GM18951 (cell line): ENCODE measurements at regions not wholly inside any gene's neighbourhood (a gene's known extent, or its start where the extent isn't known, plus 50 kb on each side); places are given as distances from the start of the nearest gene placed in this dataset.

ENCODE experiments used
- POLR2A ChIP-seq: IDR thresholded peaks from 4 replicates; pipeline ENCODE4 v1.6.1; 2011; ENCODE audit warnings: mild to moderate bottlenecking; ENCODE audit not compliant: insufficient read length, insufficient read depth; ENCODE audit errors: extremely low read depth
- in situ Hi-C: fragments of 300-500 bp; cut with MboI; formaldehyde crosslinking; loops from one replicate; pipeline ENCODE4 v1.12.0; 2022; ENCODE audit warnings: low sequenced_read_pairs, mixed read lengths, inconsistent platforms; ENCODE audit not compliant: unreplicated experiment

DNA sequence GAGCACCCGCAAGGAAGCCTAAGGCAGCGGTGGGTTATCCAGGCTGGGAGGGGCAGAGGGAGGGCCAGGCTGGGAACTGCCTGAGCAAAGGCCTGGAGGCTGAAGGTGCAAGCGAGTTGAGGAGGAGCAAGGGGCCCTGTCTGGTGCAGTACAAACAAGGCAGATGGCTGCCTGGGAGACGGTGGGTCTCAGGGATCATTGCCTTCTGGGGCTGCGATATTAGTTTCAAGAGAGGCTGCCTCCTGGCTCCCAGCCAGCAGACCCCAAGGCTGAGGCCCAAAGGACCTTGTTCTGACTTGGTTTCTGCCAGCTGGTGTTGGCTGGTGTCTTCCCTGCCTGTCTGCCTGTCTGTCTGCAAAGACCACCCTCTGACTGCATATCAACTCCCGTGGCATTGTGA is 154.0 kb downstream of the IRF8 start:
- in situ Hi-C loops = no loop called here
- no peak for TF ChIP-seq POLR2A

DNA sequence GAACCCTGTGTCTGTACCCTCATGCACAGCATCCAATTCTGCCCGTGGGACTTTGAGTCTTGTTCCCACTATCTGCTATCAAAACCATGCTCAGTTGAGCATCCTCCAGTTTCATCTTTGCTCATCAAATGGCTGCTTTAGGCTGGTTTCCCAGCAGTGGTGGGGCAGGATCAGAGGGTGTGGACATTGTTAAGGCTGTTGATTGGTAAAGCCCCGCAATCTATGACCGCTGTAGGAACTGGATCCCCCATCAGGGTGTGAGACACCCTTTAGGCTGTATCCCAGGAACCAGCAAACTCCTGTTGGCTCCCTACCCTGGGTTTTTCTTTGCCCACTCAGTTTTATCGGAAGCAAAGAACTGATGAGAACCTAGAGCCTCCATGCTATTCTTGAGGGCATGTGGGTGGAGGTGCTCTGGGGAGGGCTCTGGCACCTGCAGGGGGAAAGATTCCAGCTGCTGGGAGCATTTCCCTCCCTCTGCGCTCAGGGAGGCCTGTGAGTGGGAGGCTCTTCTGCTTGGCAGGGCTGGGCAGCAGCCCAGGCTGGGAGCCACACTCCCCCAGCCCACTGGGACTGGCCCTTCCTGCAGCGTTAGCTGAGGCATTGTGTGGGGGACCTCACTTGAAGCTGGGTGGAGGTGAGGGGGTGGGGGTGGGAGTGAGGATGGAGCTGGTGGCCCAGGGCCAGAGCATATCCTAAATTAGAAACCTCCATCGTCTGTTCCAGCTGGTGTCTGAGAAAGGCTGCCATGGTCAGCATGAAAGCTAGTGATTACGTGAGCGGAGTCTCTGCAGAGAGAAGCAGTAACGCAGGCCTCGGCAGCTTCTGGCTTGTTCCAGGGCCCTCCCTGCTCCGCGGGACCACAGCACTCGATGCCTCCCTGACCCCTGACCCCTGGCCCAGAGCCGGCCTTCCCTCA is 160.6 kb downstream of the IRF8 start:
- TF ChIP-seq POLR2A = no peak
- in situ Hi-C loops = no loop called here

DNA sequence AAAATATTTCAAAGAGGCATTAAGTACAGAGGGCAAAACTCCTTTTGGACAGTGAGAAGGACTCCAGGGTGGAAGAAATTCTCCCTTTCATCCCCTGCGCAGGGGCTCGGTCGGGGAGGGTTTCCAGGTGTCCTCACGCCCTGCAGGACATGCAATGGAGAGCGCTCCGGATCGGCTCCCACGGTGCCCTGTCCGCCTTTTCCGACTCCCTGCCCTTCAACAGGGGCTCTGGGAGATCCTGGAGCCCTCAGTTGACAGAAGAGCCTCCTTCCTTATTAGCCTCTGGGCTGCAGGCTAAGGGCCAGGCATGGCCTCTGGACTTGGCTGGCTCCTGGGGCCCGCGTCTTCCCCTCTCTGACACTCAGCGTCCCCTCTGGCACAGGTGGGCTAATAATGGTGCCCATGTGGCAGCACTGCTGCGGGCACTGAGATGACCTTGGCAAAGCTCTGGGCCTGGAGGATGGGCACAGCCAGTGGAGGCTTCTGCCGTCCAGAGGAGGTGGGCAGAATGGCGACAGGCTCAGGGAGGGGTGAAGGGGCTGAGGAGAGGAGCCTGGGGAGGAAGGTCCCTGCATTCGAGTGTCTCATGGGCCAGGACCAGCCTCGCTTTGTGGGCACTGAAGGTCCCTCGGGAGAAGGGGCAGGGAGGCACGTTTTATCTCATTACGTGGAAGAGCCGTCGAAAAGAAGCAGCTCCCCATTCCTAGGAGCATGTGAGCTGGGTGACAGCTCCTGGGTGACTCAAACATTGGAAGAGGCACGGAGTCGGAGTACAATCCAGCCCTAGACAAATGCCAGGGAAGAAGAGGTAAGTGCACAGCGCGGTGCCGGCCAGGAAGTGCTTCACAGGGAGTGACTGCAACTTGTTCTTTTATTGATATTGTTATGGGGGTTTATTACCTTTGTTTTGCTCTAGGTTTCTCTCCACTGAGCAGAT is 161.7 kb downstream of the IRF8 start:
- in situ Hi-C loops = no loop called here
- TF ChIP-seq POLR2A = no peak

DNA sequence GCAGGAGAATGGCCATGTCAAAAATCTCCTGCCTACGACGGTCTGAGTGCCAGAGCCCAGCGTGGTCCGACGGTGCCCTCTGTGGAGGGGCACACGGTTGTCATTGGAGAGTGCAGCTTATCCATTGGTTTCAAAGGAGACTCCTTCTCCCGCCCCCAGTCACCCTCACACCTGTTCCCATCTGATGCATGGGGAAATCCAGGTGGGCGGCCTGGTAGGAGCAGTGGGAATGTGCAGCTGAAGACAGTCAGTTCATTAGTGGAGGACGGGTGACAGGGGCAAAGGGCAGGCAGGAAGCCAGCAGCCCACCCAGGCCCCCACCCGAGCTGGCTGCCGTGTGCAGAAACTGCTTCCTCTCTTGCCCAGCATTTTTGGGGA is 162.3 kb downstream of the IRF8 start:
- in situ Hi-C loops = no loop called here

DNA sequence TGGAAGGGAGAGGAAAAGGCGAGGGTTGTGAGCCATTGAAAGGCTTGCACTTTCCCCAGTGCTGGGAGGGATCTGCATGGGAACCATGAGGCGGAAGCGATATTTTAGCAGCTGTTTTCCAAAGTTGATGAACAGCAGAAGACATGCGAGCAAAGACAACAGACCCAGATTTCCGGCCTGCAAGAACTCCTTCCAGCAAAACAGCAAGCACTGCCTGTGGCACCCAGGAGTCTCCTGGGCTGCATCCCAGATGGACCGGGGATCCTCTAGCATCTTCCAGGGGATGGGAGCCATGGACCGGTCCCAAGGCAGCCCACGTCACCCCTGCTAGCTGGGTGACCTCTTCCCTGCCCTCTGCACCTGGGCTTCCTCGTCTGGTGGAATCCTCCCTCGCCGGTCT is 162.8 kb downstream of the IRF8 start:
- in situ Hi-C loops = no loop called here
- TF ChIP-seq POLR2A = no peak

More for the DNA sequence above, 162.3 kb downstream of the IRF8 start:
- no peak for TF ChIP-seq POLR2A

DNA sequence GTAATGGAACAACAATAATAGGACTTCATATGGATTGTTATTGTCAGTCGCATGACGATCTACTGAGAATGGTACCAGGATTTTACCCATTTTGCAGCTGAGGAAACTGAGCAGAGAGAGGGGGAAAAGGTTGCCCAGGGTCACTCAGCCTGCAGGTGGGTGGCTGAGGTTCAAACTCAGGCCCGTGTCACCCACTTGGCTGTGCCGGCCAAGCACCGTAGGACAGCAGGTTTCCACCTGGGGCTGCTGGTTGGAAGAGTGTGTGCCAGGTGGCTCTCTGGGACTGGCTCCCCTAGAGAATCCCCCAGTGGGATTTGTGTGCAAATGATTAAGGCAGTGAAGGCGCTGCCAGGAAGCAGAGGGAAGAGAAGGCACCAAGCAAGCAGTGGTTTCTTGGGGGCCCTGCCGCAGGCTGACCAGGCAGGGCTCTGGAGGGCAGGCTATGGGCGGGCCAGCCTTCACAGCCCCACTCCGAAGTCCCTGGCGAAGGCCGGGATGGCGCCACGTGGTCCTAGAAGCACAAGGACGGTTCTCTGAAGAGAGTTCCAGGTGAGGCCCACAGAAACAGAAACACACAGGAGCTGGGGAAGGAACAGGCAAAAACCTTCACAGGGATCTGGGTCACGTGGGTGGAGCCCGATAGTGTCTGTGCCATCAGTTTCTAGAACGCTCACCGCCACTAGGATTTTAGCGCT is 163.5 kb downstream of the IRF8 start:
- TF ChIP-seq POLR2A = no peak
- in situ Hi-C loops = no loop called here

DNA sequence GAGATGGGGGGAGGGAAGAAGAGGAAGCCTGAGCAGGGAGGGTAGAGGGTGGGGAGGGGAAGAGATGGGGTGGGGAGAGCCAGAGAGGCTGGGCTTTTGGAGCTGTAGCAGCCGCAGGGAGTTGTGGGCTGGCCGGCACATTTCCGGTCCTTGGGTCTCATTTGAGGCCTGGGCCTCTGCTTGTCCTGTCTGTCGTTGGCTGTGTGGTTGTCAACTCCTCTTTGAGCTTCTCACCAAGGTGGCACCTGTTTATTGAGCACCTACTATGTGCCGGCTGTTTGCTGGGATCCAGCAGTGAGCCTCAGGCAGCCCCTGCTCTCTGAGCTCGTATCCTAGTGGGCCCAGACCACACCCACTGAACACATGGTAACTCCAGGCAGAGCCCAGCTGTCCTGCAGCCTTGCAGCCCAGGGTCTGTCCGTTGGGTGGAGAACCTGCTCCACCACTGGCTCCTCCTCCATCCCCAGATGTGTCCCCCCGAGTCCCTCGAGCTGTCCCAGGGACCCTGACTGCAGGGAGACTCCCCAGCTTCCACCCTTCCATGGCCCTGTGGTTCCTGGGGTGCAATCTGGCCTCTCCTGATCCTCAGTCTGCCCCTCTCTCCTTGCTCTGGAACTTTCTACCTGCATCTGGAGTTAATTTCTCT is 164.9 kb downstream of the IRF8 start:
- TF ChIP-seq POLR2A = no peak
- in situ Hi-C loops = no loop called here

DNA sequence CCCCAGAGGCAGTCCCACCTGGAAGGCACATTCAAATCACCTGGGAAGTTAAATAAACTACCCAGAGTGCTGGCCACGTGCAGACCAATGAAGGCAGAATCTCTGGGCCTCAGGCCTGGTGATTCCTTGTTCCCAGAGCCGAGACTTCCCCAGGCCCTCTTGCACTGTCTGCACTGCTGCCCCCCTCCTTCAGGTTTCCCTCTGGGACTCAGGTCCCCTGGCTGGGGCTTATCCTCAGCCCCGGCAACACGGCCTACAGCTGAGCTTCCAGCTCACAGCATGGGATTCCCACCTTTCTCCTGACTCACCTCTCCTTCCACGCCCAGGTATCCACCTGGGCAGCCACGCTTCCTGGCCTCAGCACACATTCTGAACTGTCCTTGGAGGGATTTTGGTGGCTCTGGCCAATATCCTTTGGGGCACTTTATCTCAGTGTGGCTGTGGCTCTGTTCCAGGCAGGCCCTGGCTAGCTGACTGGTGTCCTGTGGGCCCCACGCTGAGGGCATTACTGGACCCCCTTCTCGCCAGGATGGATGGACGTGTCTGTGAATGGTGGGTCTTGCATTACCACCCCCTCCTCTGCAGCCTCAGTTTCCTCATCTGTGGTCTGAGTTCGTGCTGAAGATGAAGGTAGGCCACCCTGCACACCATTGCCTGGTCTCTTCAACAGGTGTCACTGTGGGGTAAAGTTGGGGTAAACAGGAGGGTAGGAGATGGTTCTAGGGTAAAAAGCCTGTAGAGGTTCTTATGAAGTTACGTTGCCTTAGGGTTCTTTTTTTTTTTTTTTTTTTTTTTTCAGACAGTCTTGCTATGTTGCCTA is 165.7 kb downstream of the IRF8 start:
- in situ Hi-C loops = no loop called here
- no peak for TF ChIP-seq POLR2A

DNA sequence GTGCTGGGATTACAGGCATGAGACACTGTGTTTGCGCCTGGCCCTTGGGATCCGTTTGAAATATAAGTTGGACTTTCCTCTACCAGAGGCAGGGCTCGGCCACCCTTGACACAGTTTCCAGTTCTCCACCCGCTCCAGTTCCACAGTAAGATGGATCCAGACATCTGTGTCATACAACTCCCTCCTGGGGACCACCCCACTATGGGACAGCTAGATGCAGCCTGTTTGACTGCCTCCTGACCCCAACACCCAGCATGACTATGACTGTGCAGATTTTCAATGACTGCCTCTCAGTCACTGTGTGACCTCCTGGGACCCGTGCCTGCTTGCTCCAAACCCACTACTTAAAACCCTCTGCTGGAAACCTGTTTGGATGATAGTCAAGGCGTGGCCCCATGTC is 166.7 kb downstream of the IRF8 start:
- no peak for TF ChIP-seq POLR2A
- in situ Hi-C loops = no loop called here

DNA sequence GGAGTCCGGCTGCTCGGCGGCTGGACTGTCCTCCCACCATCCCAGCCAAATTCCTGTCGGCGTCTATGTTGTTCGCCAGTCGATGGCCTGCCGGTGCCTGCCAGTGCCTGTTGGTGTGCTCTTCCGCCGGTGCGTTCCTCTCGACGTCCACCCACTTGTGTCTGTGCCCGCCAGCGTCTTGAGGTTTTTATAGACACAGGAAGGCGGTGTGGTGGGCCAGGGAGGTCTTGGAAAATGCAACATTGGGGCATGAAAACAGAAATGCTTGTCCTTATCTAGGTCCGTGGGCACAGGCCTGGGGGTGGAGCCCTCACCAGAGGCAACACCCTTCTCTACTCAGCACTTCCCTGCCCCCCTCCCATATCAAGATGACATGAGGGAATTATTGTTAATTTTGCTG is 167.8 kb downstream of the IRF8 start:
- in situ Hi-C loops = no loop called here
- TF ChIP-seq POLR2A = no peak

DNA sequence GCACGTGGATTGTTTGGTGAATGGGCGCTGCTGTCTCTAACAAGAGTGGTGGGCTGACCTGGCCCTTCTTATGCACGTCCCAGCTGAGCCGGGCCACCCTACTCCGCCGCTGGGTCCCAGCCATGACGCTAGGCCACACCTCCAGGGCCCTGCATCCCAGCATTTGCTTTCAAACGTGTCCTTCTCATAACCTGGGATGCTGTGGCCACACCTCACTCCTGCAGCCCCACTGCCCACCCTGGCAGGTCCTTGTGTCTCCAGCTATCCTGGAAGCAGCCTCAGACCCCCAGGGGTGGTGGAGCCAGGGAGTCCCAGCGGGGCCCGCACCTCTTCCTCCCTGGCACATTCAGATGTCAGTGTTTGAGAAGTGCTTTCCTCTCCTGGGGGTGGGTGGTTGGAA is 168.6 kb downstream of the IRF8 start:
- in situ Hi-C loops = no loop called here
- no peak for TF ChIP-seq POLR2A

DNA sequence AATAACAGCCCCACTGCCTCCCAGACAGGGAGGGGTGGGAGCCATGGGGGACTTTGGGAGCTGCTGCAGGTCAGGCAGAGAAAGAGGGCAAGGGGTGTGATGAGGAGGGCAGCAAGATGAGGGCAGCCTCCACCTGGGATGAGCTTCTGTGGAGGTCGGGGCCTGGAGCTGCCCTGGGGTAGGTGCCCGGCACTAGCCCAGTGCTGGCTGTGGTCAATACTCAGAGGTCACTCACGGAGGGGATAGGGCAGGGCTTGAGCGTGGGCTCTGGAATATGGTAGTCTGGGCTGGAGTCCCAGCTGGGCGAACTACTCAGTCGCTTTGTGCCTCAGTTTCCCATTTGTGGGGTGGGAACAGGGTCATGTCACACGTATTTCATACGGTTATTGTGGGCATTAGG is 169.0 kb downstream of the IRF8 start:
- no peak for TF ChIP-seq POLR2A
- in situ Hi-C loops = no loop called here

DNA sequence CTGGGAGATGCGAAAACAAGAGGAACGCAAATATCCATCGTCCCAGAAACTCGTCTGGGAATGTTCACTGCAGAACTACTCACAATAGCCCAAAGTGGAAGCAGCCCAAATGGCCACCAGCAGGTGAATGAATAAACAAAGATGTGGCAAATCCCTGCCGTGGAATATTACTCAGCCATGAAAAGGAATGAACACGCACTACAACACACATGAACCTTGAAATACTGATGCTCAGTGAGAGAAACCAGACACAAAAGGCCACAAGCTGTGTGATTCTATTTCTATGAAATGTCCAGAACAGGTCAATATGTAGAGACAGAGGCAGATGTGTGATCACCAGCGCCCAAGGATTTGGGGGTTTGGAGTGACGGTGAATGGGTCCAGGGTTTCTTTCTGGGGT is 169.8 kb downstream of the IRF8 start:
- in situ Hi-C loops = no loop called here
- no peak for TF ChIP-seq POLR2A
